ENCODE measurements at regions not wholly inside any gene's neighbourhood (a gene's known extent, or its start where the extent isn't known, plus 50 kb on each side); places are given as distances from the start of the nearest gene placed in this dataset.

DNA sequence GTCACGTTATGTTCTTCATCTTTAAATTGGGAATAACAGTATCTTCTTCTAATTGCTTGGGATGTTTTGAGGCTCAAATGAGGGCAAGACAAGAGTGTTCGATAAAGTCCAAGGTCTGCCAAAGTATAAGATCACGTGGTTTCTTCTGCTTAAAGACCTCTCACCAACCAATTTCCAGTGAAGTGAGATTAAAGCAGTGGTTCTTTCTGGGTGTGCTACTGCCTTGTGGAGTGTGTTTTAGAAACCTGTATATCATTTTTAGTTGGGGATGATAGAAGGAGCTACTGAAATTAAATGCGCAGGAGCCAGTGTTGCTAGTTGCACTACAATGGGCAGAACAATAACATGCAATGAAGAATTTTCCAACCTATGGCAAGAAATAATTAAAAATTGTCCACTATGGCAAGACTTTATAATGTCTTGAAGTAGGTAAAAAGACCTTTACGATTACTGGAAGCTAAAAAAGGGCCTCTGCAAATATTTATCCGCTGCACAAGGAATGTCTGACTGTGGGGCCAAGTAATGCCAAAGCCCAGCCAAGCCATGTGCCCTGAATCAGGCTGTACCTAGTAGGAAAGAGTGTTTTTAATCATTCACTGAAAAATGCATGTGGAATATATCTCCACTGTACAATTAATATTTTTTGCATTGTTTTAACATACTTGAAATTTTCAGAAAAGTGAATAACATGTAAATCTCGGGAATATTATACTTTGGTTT, 244.5 kb upstream of the REG3G start:
- Histone ChIP-seq H3K9ac (ENCODE audit: low read depth in 1 of 2, low read length in 2 of 2) (no peak overlapping the region), H3K27me3 (ENCODE audit: control insufficient read depth in 4 of 4, insufficient read depth in 4 of 4, low read length in 3 of 4) (peaks cover 0 to 3% (median 0%) of the 10 kb centered on the region in 4 donors), H3K27ac (ENCODE audit: low read depth in 1 of 2, low read length in 2 of 2) (no peak overlapping the region), H3K9me3 (ENCODE audit: control insufficient read depth in 4 of 4, low read length in 3 of 4) (no peaks in the 10 kb centered on the region), H3K4me1 (ENCODE audit: control insufficient read depth in 4 of 4, insufficient read depth in 4 of 4, low read length in 3 of 4) (no peaks in the 10 kb centered on the region), H3K36me3 (ENCODE audit: control insufficient read depth in 4 of 4, insufficient read depth in 3 of 4, low read depth in 1 of 4, low read length in 3 of 4) (no peaks in the 10 kb centered on the region), H3K4me3 (ENCODE audit: low read depth in 1 of 3, low read length in 3 of 3) (no peak overlapping the region)
- TF ChIP-seq HNF4A (conservative IDR thresholded peaks at IDR 0.05) (no peak), JUND (IDR thresholded peaks at IDR 0.05) (no peak), EGR1 (IDR thresholded peaks at IDR 0.05; ENCODE audit: low read depth in 2 of 2) (no peak), NR2F2 (IDR thresholded peaks at IDR 0.05) (no peak), TAF1 (conservative IDR thresholded peaks at IDR 0.05) (no peak)
- TF ChIP-seq, protein P1, sequence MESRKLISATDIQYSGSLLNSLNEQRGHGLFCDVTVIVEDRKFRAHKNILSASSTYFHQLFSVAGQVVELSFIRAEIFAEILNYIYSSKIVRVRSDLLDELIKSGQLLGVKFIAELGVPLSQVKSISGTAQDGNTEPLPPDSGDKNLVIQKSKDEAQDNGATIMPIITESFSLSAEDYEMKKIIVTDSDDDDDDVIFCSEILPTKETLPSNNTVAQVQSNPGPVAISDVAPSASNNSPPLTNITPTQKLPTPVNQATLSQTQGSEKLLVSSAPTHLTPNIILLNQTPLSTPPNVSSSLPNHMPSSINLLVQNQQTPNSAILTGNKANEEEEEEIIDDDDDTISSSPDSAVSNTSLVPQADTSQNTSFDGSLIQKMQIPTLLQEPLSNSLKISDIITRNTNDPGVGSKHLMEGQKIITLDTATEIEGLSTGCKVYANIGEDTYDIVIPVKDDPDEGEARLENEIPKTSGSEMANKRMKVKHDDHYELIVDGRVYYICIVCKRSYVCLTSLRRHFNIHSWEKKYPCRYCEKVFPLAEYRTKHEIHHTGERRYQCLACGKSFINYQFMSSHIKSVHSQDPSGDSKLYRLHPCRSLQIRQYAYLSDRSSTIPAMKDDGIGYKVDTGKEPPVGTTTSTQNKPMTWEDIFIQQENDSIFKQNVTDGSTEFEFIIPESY (IDR thresholded peaks at IDR 0.05) = no peak
- TF ChIP-seq, protein P2, sequence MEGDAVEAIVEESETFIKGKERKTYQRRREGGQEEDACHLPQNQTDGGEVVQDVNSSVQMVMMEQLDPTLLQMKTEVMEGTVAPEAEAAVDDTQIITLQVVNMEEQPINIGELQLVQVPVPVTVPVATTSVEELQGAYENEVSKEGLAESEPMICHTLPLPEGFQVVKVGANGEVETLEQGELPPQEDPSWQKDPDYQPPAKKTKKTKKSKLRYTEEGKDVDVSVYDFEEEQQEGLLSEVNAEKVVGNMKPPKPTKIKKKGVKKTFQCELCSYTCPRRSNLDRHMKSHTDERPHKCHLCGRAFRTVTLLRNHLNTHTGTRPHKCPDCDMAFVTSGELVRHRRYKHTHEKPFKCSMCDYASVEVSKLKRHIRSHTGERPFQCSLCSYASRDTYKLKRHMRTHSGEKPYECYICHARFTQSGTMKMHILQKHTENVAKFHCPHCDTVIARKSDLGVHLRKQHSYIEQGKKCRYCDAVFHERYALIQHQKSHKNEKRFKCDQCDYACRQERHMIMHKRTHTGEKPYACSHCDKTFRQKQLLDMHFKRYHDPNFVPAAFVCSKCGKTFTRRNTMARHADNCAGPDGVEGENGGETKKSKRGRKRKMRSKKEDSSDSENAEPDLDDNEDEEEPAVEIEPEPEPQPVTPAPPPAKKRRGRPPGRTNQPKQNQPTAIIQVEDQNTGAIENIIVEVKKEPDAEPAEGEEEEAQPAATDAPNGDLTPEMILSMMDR (IDR thresholded peaks at IDR 0.05; ENCODE audit: low read depth, low read length, missing input control) = no peak
- TF ChIP-seq, protein P3, sequence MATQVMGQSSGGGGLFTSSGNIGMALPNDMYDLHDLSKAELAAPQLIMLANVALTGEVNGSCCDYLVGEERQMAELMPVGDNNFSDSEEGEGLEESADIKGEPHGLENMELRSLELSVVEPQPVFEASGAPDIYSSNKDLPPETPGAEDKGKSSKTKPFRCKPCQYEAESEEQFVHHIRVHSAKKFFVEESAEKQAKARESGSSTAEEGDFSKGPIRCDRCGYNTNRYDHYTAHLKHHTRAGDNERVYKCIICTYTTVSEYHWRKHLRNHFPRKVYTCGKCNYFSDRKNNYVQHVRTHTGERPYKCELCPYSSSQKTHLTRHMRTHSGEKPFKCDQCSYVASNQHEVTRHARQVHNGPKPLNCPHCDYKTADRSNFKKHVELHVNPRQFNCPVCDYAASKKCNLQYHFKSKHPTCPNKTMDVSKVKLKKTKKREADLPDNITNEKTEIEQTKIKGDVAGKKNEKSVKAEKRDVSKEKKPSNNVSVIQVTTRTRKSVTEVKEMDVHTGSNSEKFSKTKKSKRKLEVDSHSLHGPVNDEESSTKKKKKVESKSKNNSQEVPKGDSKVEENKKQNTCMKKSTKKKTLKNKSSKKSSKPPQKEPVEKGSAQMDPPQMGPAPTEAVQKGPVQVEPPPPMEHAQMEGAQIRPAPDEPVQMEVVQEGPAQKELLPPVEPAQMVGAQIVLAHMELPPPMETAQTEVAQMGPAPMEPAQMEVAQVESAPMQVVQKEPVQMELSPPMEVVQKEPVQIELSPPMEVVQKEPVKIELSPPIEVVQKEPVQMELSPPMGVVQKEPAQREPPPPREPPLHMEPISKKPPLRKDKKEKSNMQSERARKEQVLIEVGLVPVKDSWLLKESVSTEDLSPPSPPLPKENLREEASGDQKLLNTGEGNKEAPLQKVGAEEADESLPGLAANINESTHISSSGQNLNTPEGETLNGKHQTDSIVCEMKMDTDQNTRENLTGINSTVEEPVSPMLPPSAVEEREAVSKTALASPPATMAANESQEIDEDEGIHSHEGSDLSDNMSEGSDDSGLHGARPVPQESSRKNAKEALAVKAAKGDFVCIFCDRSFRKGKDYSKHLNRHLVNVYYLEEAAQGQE (IDR thresholded peaks at IDR 0.05) = no peak
- no peak for DNase-seq (ENCODE audit: low spot score)
- WGBS = 60% methylated on average over 7 of the region's 7 CpGs

DNA sequence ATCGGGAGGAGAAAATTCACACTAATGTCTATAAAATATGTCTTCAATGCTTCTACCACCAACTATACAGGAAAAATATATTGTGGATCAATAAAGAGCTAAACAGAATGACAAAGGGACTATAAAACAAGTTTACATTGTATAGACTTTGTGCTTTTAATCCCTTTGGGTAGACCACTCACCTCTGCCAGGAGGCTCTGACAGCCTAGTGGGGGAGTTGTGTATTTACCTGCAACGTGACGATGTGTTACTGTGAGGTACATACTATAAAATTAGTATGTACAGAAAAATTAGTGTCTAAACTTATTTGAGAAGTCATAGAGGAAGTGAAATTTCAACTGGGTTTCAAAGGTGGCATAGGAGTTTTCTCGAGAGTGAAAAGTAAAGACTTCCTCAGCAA, 243.3 kb upstream of the REG3G start:
- Histone ChIP-seq H3K4me1 (ENCODE audit: control insufficient read depth in 4 of 4, insufficient read depth in 4 of 4, low read length in 3 of 4) (no peaks in the 10 kb centered on the region), H3K27me3 (ENCODE audit: control insufficient read depth in 4 of 4, insufficient read depth in 4 of 4, low read length in 3 of 4) (no peaks in the 10 kb centered on the region), H3K36me3 (ENCODE audit: control insufficient read depth in 4 of 4, insufficient read depth in 3 of 4, low read depth in 1 of 4, low read length in 3 of 4) (no peaks in the 10 kb centered on the region), H3K9ac (ENCODE audit: low read depth in 1 of 2, low read length in 2 of 2) (no peak overlapping the region), H3K4me3 (ENCODE audit: low read depth in 1 of 3, low read length in 3 of 3) (no peak overlapping the region), H3K27ac (ENCODE audit: low read depth in 1 of 2, low read length in 2 of 2) (no peak overlapping the region), H3K9me3 (ENCODE audit: control insufficient read depth in 4 of 4, low read length in 3 of 4) (no peaks in the 10 kb centered on the region)
- WGBS = 72% methylated on average over 4 of the region's 4 CpGs
- DNase-seq (ENCODE audit: low spot score) = no peak
- TF ChIP-seq GABPA (IDR thresholded peaks at IDR 0.05 in 1 of 2, conservative IDR thresholded peaks at IDR 0.05 in 1 of 2) (no peak), TAF1 (conservative IDR thresholded peaks at IDR 0.05) (no peak), FOXA1 (IDR thresholded peaks at IDR 0.05) (no peak), NR2F2 (IDR thresholded peaks at IDR 0.05) (no peak), FOXA2 (IDR thresholded peaks at IDR 0.05) (no peak), RXRA (IDR thresholded peaks at IDR 0.05) (no peak), HNF4G (IDR thresholded peaks at IDR 0.05) (no peak), JUND (IDR thresholded peaks at IDR 0.05) (no peak), EGR1 (IDR thresholded peaks at IDR 0.05; ENCODE audit: low read depth in 2 of 2) (no peak), YY1 (IDR thresholded peaks at IDR 0.05) (no peak), RAD21 (IDR thresholded peaks at IDR 0.05) (no peak), HNF4A (conservative IDR thresholded peaks at IDR 0.05) (no peak)
- TF ChIP-seq, protein P4, sequence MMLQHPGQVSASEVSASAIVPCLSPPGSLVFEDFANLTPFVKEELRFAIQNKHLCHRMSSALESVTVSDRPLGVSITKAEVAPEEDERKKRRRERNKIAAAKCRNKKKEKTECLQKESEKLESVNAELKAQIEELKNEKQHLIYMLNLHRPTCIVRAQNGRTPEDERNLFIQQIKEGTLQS (IDR thresholded peaks at IDR 0.05) = no peak
- TF ChIP-seq, protein P1 (IDR thresholded peaks at IDR 0.05) = no peak
- TF ChIP-seq, protein P2 (IDR thresholded peaks at IDR 0.05; ENCODE audit: low read depth, low read length, missing input control) = no peak
